ENCODE measurements at regions not wholly inside any gene's neighbourhood (a gene's known extent, or its start where the extent isn't known, plus 50 kb on each side); places are given as distances from the start of the nearest gene placed in this dataset.

DNA sequence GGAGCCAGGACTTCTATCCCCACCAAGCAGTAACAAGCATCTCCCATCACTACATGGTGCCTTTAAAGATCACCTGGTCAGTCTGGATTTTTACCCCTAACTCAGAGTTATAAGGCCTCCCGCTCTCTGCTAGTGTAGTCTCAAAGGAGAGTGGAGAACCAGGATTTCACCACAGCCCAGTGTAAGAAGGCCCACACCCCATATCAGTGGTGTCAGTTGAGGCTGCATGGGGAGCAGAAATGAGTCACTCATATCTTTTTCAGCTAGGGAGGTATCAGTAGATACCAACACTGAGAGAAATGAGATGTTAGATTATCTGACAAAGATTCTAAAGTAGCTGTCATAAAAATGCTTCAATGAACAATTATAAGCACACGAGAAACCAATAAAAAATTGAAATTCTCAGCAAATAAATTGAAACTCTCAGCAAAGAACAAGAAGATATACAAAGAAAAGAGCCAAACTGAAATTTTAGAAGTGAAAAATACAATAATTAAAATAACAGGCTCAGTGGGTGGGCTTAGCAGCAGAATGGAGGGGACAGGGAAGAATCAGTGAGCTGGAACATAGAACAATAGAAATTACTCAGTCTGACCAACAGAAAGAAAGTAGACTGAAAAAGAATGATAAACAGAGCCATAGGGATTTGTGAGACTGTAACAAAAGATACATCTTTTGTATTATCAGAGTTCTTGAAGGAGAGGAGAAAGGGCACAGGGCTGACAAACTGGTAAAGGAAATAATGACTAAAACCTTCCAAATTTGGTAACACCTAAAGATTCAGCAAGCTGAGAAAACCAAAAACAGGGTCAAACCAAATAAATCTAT lies 257.7 kb downstream of the ANAPC1 start:
- TF ChIP-seq, protein P1, sequence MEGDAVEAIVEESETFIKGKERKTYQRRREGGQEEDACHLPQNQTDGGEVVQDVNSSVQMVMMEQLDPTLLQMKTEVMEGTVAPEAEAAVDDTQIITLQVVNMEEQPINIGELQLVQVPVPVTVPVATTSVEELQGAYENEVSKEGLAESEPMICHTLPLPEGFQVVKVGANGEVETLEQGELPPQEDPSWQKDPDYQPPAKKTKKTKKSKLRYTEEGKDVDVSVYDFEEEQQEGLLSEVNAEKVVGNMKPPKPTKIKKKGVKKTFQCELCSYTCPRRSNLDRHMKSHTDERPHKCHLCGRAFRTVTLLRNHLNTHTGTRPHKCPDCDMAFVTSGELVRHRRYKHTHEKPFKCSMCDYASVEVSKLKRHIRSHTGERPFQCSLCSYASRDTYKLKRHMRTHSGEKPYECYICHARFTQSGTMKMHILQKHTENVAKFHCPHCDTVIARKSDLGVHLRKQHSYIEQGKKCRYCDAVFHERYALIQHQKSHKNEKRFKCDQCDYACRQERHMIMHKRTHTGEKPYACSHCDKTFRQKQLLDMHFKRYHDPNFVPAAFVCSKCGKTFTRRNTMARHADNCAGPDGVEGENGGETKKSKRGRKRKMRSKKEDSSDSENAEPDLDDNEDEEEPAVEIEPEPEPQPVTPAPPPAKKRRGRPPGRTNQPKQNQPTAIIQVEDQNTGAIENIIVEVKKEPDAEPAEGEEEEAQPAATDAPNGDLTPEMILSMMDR (conservative IDR thresholded peaks at IDR 0.05), result no peak
- TF ChIP-seq ZFX (IDR thresholded peaks at IDR 0.05), result no peak
